AML-193 (cell line): ENCODE measurements at regions not wholly inside any gene's neighbourhood (a gene's known extent, or its start where the extent isn't known, plus 50 kb on each side); places are given as distances from the start of the nearest gene placed in this dataset.
"Not testable (repeated sequence)": the region's sequence is repeated elsewhere in the genome, so short reads cannot be mapped to it uniquely, and the experiment has no call there.

Experiments
- DNase-seq, 2 experiments: peaks; one replicate each; lab custom pipeline; 2025; lab: John Stamatoyannopoulos, UW

DNA sequence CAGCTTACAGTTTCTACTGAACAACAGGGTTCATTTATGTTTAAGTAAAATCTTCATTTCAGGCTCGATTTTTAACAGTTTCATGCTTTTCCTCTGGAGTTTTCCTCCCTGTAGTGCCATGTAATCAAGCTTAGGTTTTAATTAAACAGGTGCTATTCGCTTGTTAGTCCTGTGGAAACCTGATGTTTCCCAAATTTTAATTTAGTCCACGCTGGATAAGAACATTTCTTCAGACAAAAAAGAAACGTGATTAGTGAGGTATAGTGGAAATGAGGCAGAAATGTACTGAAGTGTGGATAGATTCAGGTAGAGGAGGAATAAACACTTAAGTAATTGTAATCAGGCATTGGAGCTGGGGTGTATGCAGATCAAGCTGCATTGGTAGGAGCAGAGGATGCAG is 1217.5 kb downstream of the AACS start:
- no peak for DNase-seq

DNA sequence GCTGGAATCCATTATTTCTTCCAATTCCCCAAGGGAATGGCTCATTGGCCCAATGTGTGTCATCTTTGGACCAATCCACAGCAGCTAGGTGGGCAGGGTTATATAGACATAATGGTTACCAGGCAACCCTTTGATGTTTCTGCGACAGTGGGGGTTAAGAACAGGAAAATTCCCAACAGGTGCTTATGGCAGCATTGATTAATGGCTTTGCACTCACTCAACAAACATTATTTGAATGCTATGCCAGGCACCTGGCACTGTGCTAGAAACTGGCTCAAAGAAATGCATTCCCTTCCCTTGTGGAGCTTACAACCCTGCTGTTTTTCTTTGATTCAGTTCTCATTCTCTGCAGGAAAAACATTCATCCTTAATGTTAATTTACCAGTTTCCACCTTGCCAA is 1221.0 kb downstream of the AACS start:
- DNase-seq, result no peak

DNA sequence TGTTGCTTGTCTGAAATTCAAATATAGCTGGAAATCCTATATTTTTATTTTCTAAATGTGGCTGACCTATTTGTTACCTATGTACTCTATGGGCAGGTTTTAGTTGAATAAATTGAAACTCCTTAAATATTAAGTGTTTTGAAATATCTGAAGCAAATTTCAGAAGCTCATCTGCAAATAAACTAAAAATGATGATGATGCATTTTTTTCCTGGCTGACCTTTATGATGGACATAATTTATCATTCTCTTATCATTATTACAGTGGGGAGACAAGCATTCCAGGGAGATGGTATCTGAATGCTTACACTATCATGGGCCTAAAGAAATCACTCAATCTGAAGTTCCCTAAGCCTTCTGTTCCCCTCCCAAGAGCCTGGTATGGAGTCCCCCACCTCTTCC is 1225.2 kb downstream of the AACS start:
- no peak for DNase-seq

DNA sequence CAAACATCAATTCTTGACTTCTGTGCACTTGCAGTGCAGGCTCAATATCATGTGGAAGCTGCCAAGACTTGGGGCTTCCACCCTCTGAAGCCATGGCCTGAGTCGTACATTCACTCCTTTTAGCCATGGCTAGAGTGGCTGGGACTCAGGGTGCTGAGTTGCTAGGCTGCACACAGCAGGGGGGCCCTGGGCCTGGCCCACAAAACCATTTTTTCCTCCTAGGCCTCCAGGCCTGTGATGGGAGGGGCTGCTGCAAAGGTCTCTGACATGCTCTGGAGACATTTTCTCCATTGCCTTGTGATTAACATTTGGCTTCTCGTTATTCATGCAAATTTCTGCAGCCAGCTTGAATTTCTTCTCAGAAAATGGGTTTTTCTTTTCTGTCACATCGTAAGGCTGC is 1226.8 kb downstream of the AACS start:
- DNase-seq, result not testable (repeated sequence)

DNA sequence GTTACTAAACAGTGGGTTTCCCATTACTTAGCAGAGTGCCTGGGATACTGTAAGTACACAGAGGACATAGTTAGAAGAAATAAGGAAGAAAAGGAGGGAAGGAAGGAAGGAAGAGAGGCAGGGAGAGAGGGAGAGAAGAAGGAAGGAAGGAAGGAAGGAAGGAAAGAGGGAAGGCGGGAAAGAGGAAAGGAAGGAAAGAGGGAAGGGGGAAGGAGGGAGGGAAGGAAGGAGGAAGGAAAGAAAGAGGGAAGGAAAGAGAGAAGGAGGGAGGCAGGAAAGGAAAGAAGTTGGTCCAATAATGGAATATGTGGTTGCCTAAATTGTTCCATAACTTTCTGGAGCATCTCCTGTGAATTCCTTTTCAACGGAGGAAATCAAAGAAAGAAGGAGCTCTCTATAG is 1230.4 kb downstream of the AACS start:
- DNase-seq, result no peak

DNA sequence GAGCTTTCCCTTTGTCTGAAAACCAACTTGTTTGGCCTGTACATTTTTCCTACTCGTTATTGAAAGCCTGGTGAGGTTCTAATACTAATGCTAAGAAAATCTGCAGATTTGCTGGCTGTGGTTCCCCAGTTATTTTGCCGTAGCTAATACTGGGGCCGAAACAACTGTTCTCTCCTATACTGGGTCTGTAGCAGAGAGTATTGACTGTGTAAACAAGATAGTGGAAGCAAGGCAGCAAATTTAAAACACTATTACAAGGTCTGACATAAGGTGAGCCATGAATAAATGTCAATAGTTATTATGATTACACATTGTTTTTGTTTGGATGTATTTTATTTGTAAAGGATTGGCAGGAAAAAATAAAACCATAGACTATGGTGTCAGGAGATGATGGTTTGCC is 1244.0 kb downstream of the AACS start:
- DNase-seq, result no peak

DNA sequence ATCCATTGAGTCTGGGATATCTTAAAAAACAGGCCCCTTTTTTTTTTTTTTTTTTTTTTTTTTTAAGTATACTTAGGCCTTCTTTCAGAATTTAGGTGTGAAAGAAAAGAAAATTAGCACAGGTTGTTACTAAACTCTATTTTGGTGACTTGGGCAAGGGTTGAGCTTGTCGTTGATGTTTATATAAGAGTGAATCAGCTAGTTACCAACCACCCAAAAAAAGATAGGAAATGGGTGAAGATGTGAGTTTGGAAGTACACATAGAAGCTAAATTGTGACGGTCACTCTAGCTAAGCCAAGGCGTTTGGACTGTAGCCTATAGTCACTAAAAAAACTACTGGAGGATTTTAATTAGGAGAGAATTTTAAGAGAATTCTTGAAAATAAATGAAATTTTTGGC is 1247.2 kb downstream of the AACS start:
- no peak for DNase-seq

DNA sequence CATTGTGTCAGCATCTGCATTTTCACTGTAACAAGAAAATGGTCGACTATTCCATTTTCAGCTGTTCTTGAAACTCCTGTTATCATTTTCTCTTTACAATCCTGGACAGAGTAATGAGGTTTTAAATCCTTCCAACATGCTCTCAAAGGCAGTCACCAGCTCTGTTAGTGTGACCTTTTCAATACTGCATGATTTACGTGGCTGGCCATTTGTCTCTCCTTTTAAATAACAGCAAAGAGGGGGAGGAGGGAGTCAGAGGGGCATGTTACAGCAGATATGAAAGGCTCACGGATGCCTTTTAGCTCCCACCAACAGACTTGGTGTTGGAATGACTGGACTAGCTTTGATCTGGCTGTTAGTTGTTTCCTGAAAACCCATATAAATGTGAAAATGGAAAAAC is 1251.2 kb downstream of the AACS start:
- DNase-seq, result no peak

DNA sequence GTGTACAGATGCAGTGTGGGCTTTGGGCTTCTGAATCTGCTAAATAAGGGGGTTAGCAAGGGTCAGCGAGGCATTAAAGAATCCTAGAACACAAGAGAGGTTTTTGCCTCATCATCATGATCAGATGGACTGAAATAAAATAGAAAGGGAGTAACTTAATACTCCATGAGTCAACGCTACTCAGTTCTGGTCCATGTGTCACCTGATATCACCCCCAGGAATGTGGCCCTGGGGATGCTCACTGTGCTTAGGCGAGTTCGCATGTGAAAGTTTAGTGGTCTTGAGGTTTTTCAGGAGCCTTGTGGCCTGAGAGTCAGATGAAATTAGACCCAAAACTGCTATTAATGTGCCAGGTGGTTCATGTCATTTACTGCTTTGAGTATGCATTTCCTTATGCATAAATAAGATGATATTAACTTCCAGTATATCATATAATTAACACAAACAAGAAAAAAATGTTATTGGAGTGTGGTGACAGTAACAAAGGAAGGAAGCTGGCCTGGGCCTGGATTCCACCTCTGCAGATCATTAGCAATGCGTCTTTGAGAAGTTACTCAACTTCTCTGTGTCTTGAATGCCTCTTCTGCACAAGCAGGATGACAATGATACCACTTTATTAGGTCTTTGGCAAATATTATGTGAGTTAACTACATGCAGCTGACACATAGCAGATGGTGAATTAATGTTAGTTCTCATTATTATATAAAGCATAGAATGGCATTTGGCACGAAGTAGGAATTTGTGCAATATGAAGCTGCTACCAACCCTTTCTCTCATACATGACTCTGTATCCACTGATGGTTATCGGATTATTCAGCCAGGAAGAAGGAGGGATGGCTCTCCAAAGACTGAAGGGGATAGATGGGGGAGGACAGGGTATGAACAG is 1272.6 kb downstream of the AACS start:
- no peak for DNase-seq

DNA sequence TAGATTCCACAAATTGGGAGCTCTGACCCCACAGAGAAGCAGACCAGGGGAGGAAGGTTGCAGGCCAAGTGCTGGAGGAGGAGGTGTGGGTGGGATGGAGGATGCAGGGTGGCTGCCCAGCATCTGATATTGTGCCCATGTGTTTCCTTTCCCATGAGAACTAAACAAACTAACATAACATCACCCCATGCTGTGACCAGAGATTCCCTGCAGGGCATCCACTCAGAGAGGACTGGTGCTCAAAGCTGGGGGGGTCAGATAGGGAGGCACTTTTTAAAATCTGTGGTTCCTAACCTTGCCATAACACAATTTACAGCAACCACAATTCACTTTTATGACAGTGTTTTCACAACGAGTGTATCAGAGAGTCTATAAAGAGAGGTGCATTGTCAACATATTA is 1277.6 kb downstream of the AACS start:
- DNase-seq, result no peak

DNA sequence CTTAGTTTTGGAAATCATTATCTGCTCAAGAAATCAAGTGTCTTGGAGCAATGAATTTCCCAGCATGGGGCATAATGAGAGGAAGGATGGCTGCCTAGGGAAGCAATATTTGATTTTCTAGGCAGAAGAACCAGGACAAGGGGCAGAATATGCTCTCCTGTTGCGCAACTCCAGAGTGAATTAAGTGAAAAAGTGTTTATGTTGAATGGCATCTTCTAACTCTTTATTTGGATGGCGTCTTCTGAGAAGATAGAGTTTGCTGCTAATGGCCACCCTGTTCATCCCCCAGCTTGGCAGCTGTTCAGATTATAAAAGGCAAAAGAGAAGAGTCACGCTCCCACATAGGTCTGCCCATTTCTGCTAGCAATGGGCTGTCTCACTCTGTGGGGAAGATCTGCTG is 1278.1 kb downstream of the AACS start:
- no peak for DNase-seq

DNA sequence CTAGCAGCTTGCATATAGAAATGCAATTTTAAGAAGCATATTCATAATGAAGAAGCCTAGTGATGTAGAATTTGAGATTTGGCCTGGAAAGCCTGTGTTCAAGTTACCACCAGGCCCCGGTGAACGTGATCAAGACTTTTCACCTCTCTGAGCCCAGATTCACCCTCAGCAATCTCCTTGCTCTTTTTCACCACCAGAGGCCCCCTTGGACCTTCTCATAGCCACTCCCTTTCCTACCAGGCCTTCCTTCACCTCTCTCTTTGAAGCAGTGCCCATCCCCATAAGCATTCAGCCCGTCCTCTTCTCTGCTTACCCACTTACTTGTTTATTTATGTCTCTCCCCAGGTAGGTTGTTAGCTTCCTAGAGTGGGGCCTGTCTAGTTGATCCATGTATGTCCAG is 1280.9 kb downstream of the AACS start:
- DNase-seq, result no peak

DNA sequence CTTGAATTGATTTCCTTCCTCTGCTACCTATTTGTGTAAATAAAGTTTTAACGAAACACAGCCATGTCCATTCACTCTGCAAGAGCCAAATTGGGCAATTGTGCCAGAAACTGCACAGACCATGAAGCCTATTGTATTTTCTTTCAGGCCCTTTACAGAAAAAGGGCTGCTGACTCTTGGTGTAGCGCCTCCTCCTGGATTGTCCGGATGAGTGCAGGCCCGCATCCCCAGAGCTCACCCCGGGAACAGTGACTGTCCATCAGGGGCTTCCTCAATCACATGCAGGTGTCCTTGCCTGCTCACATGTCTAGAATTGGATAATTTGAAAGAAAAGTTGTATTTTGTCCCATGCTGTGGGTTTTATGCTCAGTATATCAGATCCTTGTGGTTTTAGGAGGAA is 1282.2 kb downstream of the AACS start:
- no peak for DNase-seq

DNA sequence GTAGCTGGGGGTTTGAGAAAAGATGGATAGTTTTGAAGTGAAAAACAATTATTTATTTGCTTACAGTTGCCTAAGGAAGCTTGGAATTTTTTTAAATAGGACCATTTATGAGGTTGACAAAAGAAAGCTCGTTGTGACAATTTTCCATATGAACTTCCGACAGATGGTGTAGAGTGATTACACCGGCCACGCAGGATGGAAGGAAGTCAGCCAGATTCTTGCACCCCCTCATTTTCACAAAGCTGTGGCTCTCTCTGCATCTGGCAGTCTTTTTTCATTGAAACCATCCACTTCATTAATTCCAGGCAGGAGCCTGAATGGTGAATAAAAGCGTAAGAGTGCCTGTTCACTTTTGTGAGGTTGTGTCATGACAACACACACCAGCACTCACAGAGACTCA is 1284.1 kb downstream of the AACS start:
- DNase-seq, result no peak

DNA sequence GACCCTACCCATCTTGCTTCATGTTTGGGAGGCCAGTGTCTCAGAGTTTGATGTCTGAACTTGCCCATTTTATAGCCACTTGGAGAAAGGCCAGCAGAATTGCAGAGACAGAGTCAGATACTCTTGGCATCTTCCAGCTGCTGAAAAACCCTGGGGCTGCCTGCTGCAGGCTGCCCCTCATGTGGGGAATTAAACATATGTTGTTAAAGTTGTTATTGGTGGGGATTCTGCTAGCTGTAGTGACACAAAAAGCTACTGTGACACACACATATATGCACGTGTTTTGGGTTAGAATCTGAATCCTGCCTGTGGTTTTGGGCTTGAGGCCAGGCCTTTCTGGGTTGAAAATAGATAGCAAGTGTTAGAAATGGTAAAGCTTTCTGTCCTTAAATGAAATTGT is 1288.4 kb downstream of the AACS start:
- no peak for DNase-seq

DNA sequence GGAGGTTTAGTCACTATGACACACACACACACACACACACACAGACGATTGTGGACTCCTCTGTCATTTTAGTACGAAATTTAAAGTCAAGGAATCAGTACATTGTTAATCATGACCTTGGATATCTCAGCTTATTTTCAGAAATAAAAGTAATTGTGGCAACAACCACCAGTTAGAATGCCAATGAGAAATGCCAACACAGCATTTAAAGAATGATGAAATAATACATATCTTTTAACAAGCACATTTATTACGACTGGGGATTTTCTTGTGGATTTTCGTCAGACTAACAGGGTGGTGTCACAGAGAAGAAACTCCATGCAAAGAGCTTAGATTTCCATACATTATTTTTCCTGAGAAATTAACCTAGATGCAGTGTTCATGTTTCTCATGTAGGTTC is 1289.4 kb downstream of the AACS start:
- no peak for DNase-seq

DNA sequence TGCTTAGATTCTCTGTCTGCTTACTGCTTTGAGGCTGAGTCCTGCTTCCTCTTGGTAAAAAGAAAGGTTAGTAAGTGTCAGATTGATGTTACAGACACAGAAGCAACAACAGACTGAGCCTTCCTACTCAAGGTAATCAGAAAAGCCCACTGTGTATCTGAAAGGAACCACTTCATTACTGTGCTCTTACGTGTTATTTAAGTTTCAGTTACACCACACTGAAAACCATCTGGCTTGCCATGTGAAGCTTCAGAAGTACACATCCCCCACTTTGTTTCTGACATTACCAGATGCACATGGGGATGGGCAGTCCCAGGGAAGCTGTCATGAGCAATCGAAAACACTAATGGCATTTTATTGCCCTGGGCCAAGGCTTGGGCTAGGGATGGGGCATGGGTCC is 1290.1 kb downstream of the AACS start:
- DNase-seq, result no peak

DNA sequence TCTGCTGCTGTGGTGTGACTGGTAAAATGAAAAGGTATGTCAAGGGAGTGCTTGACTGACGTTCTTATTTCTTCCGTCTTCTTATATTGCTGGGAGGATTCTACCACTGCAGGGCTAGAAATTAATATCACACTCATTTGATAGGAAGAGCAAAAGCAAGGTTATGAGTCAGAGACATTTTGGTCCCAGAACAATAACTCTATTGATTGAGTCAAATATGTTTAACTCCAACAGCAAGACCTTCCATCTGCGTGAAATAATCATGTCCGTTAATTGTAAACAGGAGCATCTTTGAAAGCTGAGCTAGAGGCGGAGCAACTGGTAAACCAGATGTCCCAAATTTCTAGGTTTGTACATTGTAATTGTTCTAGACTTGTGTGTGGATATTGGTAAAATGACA is 1293.6 kb downstream of the AACS start:
- DNase-seq, result no peak

DNA sequence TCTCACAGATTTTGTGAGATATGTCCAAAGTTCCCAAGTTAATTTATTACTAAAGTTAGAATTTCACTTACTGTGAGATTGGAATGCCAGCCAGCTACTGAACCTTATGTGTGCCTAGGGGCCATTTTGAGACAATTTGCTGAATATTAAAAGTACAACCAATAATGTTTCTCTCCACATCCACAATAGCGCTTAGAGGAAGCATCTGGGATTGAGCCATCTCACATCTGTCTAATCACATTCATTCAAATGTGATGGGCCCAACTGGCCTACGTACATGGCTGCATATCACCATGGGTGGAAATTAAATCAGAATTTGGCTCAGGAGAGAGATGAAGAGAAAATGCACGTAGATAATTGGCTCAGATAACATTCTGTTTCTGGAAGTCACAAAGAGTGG is 1294.0 kb downstream of the AACS start:
- DNase-seq, result no peak

DNA sequence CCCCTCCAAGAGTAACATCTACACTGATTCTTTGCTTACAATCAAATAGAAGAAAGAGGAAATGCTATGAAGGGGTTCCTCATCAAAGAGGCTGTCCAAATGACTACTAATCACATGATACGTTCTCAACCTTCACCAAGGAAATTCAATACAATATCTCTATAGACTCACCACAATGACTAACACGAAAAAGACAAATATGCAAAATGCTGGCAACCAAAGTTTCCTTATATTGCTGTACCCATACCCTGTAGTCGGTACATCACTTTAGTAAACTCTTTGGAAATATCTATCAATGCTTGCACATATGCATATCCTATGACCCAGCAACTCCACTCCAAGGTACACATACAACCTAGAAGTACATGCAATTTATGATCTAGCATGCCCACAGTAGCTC is 1296.6 kb downstream of the AACS start:
- DNase-seq, result no peak

DNA sequence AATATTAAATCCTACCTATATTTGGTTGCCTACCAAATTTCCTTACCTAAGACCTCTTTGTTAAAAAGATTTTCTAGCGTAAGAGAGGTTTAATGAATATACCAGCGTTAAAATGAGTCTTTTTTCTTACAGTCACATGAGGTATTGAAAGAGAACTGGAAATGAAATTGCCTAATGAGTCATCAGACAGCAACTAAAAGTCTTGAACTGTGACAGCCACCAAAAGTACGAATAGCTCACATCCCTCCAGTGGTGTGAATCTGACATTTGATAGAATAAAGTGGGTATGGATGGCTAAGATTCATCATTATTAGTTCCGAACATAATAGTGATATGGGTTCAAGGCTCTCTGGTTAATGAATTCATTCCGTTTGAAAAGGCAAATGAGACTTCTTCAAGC is 1297.3 kb downstream of the AACS start:
- DNase-seq, result no peak

DNA sequence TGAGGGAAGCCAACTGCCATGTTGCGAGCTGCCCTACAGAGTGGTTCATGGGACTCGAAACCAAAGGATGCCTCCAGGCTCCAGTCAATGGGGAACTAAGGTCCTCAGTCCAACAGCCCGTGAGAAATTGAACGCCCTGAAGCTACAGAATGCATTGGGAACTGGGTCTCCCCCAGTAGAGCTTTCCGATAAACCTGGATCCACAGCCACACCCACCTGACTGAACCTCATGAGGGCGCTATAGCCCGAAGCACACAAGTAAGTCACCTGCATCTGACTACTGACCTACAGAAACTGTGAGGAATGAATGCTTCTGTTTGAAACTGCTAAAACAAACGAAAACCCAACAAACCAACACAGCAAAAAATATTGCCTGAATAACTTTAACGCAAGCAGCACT is 1297.7 kb downstream of the AACS start:
- DNase-seq, result no peak

DNA sequence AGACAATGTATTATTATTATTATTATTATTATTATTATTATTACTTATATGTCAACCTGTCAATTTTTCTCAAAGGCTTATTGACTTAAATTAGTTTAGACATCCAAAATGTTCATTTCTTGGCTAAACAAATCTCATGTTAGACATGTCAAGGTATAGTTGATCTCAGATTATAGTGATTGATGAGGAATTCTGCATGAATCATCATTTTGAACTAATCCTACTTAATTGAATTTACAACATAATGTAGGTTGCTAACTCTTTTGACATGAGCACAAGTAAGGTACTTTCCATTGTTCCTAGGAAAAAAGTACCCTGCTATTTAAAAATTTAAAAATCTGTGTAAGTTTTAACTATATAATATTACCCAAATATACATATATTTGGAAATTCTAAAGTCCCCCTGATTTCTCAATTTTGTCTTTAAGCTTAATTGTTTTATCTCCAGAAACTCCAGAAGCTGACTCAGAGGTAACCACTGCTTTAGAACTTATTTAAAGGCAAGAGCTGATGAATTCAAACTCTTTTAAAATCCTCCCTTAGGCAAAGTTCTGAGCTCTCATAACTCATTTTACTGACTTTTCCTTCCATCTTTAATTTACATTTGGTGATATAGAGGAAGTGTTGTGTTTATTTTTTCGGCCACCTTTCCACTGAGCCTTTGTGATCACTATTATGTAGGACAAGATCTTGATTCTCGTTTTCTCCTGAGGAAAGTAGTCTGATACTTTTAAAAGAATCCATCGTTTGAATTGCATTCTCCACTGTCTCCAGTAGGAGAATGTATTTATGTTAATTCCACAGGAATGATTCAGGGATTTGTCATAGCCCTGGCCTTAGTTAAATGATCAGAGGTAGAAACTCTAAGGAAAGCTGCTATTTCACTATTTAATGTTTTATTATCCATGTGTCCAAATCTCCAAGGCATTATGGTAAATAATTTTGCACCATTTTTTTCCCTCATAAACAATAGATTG is 1304.5 kb downstream of the AACS start:
- no peak for DNase-seq
